Kidney epithelial cell (primary cell): ENCODE measurements at regions not wholly inside any gene's neighbourhood (a gene's known extent, or its start where the extent isn't known, plus 50 kb on each side); places are given as distances from the start of the nearest gene placed in this dataset.

Source experiments
- DNase-seq: peaks from one replicate; pipeline ENCODE4 v3.0.0-alpha.2; 2010; ENCODE audit warnings: low read depth
- H3K27me3 ChIP-seq: 2 replicates; pipeline ENCODE4 v1.6.0; 2011; ENCODE audit warnings: low read length; ENCODE audit not compliant: control insufficient read depth, insufficient read depth
- H3K36me3 ChIP-seq: 2 replicates; pipeline ENCODE4 v1.5.1; 2011; ENCODE audit warnings: low read length; ENCODE audit not compliant: control insufficient read depth, insufficient read depth
- H3K4me3 ChIP-seq: 2 replicates; pipeline ENCODE4 v1.5.1; 2011; ENCODE audit warnings: low read depth, mild to moderate bottlenecking, control low read depth, low read length
- TF ChIP-seq, protein P1 (sequence below): IDR thresholded peaks from 2 replicates; pipeline ENCODE4 v1.5.1; 2011; ENCODE audit warnings: mild to moderate bottlenecking, moderate library complexity, low read length, control low read depth, inconsistent platforms; ENCODE audit not compliant: insufficient read depth, poor library complexity, severe bottlenecking

DNA sequence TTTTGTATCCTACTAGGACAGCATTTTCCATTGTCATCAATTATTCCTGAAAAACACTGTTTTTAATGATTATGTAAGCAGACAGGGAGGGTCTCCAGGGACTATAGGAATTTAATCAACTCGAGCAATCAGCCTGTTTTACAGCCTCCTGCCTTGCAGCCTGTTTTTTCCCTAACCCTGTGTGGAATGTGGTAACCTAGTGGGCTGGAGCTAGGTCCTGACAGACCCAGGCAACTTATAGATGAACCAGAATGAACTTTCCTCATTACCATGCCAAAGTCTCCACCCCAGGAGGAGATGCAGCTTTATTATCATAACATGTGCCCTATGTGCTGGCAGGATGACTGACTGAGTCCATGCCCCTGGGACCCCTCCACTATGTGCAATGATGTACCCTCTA lies 375.1 kb downstream of the BMP4 start:
- TF ChIP-seq, protein P1, sequence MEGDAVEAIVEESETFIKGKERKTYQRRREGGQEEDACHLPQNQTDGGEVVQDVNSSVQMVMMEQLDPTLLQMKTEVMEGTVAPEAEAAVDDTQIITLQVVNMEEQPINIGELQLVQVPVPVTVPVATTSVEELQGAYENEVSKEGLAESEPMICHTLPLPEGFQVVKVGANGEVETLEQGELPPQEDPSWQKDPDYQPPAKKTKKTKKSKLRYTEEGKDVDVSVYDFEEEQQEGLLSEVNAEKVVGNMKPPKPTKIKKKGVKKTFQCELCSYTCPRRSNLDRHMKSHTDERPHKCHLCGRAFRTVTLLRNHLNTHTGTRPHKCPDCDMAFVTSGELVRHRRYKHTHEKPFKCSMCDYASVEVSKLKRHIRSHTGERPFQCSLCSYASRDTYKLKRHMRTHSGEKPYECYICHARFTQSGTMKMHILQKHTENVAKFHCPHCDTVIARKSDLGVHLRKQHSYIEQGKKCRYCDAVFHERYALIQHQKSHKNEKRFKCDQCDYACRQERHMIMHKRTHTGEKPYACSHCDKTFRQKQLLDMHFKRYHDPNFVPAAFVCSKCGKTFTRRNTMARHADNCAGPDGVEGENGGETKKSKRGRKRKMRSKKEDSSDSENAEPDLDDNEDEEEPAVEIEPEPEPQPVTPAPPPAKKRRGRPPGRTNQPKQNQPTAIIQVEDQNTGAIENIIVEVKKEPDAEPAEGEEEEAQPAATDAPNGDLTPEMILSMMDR: no peak
- H3K27me3 ChIP-seq: no peaks in the 10 kb centered on the region
- no peak for DNase-seq
- no peaks in the 10 kb centered on the region for H3K36me3 ChIP-seq
- H3K4me3 ChIP-seq: no peak overlapping the region

DNA sequence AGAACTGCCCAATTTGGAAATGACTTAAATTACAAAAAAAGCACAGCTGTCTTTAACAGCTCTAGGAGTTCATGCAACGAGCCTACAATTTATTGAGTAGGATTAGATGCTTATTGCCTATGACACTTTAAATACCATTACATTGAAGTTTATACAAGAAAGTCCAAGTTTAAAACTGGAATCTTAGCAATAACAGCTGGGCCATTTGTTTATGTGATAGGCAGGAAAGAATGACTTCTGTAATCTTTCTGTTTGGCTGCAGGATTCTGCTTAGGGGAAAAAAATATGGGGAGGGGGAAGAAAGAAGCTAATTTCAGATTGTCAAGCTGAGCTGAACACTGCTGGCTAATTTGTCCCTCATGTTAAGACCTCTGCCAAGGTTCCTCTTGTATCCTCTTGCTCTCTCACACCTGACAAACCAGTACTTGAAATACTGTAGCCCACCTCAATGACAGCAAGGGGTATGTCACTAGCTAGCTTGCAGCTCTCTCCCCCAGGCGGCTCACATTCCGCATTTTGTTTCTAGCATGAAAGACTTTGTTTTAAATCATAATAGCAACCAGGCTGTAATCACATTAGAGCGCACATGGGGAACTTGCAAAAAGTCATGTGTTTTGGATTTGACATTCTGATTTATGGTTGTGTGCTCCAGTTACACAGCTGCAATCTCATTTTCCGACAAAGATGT lies 384.8 kb downstream of the BMP4 start:
- no peak overlapping the region for H3K4me3 ChIP-seq
- DNase-seq: no peak
- TF ChIP-seq, protein P1: no peak
- H3K36me3 ChIP-seq: no peaks in the 10 kb centered on the region
- H3K27me3 ChIP-seq: peaks cover 7% of the 10 kb centered on the region

DNA sequence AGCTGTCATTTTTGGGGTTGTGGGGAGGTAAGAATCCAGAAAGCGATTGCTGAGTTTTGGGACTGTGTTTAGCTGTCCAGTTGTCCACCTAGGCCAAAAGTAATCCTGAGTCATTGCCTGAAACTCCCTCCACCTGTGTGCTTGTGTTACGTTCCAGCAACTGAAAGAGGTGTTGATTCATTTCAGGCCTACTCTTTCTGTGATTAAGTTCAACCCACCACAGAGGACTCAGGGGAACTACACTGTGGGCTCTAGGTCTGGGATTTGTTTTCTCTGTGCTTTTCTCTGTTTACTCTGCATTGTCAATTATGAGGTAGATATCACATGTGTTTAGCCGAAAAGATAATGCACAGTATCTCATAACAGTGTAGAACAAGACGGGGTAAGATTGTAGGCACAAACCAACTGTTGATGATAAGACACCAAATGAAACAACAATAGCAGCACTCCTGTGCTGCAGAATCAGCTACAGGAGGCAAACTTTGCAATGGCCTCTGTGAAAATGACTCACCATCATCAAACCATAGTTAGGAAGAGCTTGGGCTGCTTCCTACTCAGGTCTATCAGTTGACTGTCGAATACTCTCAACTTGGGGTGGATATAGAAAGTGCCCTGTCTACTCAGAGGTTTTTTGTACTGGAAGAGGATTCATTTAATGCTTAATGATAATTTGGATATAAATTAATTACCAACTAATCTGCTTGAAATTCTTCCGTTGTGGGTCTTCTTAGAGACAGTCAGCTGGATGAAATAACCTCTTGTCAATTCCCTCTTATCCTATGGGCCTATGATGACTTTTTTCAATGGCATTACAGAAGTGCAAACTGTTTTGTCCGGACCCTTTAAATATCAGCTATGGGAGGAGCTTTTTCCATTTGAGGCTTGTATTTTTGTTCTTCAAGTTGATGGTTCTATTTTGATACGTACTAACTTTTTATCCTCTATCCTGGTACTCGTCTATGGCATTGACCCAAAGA lies 385.9 kb downstream of the BMP4 start:
- Histone ChIP-seq H3K27me3 (peaks cover 7% of the 10 kb centered on the region), H3K4me3 (no peak overlapping the region), H3K36me3 (no peaks in the 10 kb centered on the region)
- DNase-seq: no peak
- TF ChIP-seq, protein P1: no peak

DNA sequence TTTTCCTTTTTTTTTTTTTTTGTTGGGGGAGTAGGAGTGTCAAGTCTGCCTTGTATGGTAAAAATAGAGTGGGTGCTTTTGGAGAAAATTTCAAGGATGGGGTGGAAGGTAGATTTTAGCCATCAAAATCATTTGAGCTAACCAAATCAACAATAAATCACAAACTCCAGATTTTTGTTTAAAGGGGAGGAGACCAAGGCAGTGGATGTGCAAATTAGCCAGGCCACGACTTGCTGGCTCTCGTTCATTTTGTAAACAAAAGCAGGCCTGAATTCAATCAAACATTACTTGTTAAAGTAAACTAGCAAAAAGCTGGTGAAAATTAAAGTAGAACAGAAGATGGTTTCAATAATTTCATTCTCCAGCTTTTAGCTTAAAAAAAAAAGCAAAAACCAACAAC lies 387.2 kb downstream of the BMP4 start:
- Histone ChIP-seq H3K36me3 (no peaks in the 10 kb centered on the region), H3K4me3 (no peak overlapping the region)
- DNase-seq: no peak

DNA sequence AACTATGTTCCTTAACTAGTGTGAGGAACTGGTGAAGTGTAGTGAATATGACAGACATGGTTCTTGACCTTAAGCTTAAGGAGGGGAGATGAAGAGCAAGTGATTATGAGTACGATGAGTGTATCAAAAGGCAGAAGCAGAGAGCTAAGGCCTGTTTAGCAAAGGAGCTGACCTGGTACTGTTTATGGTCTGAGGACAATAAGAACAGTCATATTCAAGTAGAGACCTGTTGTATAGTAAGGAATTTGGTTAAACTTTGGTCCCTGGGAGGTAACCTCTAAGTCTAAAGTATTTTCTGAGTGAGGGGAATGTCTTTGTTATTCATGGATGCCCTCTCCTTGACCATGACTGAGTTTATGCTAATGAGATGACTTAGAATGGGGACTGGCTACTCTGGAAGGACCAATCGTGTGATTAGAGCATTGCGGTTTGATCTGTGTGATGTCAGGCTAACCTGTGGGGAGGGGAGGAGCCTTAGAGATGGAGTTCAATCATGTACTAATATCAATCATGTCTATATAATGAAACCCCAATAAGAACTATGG lies 389.3 kb downstream of the BMP4 start:
- Histone ChIP-seq H3K4me3 (no peak overlapping the region), H3K27me3 (peaks cover 4% of the 10 kb centered on the region), H3K36me3 (no peaks in the 10 kb centered on the region)
- DNase-seq: no peak
- TF ChIP-seq, protein P1: no peak

More for the DNA sequence above, 387.2 kb downstream of the BMP4 start:
- TF ChIP-seq, protein P1: no peak
- peaks cover 7% of the 10 kb centered on the region for H3K27me3 ChIP-seq
